ENCODE measurements at regions not wholly inside any gene's neighbourhood (a gene's known extent, or its start where the extent isn't known, plus 50 kb on each side); places are given as distances from the start of the nearest gene placed in this dataset.
A peak's percentile ranks its signal among the peaks of the same experiment; 100 is the strongest.

DNA sequence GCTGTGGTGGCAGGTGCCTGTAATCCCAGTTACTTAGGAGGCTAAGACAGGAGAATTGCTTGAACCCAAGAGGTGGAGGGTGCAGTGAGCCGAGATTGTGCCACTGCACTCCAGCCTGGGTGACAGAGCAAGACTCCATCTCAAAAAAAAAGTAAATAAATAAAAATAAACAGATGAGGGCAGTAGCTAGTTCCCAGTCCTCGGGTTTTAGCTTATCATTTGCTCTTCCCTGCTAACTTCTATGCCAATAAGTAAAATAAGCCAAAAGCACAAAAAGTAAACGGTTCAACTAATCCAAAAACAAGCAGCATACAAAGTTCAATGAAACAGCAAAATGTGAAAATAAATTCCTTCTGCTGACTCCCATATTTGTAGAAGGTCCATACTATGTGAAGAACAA, 133.0 kb upstream of the TMCC3 start:
- no peak for DNase-seq (ENCODE audit: low read depth in 2 of 2)

DNA sequence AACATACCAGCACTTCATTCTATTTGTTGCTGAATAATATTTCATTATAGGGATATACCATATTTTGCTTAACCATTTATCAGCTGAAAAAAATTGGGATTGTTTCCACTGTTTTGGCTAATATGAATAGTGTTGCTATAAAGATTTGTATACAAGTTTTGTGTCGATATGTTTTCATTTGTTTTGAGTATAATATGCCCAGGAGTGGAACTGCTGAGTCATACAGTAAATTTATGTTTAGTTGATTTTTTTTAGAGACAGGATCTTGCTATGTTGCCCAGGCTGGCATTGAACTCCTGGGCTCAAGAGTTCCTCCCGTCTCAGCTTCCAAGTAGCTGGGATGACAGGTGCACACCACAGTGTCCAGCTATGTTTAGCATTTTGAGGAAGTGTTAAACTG, 131.5 kb upstream of the TMCC3 start:
- DNase-seq (ENCODE audit: low read depth in 2 of 2): no peak

DNA sequence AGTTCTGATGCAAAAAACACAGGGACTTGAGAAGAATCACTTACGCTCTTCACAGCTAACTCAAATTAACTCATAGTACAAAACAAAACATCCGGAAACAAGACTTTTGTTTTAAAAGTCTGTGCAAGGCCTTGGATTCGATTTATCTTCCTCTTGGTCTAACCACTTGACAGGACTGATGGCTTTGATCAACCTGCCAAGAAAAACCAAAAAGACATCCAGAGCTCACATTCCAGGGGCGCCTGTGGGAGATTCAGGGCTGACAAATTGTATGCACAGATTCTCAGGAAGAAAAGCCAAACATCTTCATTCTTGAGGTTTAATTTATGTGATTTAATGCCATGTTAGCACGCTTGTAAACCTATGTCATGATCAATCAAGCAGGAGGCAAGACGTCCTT, 129.1 kb upstream of the TMCC3 start:
- DNase-seq (ENCODE audit: low read depth in 2 of 2): no peak

GRCh38 chr12:94777936-94778335, 127.6 kb upstream of the TMCC3 start:
- DNase-seq (ENCODE audit: low read depth in 2 of 2): no peak

DNA sequence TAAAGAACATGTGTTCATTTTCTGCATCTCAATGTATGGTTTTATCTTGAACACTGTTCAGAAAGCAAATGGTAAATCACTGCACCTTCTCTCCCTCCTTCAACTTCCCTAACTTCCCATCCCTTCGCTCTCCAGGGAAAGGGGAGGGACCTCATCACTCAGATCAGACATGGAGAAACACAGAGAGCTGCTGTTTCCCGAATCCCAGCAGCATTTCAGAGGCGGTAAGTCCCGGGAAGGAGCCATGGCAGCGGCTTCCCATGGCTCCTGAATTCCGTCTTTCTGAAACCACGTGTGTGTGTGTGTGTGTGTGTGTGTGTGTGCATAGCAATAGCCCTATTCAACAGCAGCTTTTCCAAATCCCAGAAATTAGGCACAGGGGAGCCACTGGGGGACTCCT, 125.4 kb upstream of the TMCC3 start:
- no peak for DNase-seq (ENCODE audit: low read depth in 2 of 2)

DNA sequence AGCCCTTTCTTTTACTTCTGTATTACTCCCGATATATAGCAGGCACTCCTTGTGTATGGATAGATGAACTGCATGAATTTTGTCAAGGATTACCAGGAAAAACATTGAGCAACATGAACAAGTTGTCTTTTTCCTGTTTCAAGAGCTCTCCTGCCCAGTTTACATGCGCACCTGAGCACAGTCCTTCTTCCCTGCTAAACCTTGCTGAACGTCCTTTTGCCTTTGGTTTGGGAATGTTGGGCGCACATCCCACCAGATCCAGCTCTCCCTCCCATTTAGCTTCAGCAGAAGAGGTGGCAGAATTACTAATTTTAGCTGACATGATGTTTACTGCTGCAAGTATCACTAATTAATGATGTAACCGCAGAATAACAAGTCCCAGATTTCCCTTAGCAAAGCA, 121.4 kb upstream of the TMCC3 start:
- DNase-seq (ENCODE audit: low read depth in 2 of 2): no peak

- DNase-seq (ENCODE audit: low read depth in 2 of 2): no peak
Measured at GRCh38 chr12:94771199-94771598, 120.8 kb upstream of the TMCC3 start.

DNA sequence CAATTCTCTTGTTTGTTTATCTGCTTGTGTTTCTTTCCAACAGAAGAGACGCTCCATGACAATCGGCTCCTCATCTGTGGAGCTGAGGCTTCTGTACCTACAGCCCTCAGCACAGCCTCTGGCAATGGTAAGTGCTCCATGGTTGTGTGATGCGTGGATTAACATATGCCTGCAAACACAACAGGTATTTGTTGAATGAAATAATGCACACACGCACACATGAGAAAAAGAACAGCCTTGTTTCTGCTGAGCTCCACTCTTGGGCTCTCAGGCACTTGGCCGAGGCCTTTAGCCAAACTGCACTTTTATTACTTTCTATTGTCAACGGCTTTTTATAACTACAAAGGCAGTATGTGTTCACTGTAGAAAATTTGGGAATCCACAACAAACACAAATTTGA, 120.4 kb upstream of the TMCC3 start:
- DNase-seq (ENCODE audit: low read depth in 2 of 2): no peak

DNA sequence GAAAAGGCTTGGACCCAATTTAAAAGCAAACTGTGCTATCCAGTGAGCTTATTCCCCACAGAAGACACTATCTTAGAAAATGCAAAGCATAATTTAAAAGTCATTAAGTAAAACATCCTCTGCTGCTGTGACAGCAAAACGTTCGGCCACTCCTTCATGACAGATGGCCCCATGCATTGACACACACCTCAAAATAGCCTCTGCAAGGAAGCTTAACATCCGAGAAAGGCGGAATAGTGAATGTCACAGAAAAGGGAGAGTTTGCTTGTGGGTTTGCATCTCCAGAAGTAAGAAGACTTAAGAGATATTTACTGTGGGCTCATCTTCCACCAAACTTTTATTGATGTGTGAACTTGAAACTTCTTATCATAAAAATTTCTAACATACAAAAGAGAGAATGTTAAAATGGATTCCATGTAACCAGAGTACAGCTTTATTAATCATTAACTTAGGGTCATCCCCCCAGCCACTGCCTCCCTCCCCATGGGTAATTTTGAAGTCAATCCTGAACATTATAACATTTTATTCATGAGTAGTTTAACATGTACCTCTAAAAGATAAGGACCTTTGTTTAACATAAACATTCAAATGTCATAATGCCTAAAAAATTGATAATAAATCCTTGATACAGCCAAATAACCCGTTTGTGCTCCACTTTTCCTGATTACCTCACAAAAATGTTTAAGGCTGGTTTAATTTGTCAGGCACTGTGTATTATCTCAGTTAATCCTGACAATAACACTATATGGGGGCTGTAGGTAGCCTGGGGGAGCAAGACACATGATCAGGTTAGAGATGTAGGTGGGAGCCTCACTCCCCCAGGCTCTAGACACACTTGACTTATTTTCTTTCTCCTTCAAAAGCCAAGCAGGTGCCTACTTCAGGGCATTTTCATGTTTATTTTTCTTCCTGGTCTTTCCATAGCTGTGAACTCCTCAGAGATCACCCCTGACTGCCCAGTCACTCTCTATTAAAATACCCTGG, 119.7 kb upstream of the TMCC3 start:
- DNase-seq (ENCODE audit: low read depth in 2 of 2): no peak

- DNase-seq (ENCODE audit: low read depth in 2 of 2): no peak
Measured at GRCh38 chr12:94769047-94769420, 118.7 kb upstream of the TMCC3 start.

GRCh38 chr12:94768398-94769046, 118.2 kb upstream of the TMCC3 start:
- DNase-seq (ENCODE audit: low read depth in 2 of 2): no peak

GRCh38 chr12:94767956-94768355, 117.6 kb upstream of the TMCC3 start:
- DNase-seq (ENCODE audit: low read depth in 2 of 2): no peak

DNA sequence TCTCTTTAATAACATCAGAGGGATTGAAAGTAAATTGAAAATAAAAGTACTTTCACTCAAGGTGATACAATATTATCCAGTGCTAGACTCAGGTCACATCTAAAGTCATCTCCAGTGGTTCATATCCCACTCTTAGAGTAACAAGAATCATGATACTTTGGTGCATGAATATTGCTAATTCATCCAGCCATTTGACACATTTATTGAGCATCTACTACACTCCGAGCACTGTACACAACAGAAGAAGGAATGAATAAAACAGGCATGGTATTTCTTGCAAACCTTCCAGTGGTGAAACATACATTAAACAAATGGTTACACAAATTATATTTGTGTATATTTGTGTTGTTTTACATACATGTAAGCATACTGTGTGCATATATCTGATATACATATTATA, 116.0 kb upstream of the TMCC3 start:
- DNase-seq (ENCODE audit: low read depth in 2 of 2): no peak

DNA sequence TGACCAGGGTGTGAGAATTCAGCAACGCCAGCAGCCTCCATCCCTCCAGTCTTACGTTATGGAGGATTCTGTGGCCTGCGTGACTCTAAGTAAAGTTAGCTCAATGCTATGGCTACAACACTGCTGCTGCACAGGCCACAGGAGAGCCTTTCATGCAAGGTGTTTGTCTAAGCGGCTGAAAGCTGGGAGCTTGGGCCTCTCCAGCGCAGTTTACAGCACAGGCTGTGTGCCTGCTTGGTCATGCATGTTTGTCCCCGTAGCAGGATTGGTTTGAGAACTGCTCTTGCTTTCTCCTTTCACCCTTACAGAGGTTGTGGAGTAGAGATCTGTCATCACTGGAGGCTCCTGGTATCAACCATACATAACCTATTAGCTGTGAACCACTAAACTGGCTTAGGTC, 113.1 kb upstream of the TMCC3 start:
- no peak for DNase-seq (ENCODE audit: low read depth in 2 of 2)

GRCh38 chr12:94762943-94763342, 112.6 kb upstream of the TMCC3 start:
- DNase-seq (ENCODE audit: low read depth in 2 of 2): no peak

DNA sequence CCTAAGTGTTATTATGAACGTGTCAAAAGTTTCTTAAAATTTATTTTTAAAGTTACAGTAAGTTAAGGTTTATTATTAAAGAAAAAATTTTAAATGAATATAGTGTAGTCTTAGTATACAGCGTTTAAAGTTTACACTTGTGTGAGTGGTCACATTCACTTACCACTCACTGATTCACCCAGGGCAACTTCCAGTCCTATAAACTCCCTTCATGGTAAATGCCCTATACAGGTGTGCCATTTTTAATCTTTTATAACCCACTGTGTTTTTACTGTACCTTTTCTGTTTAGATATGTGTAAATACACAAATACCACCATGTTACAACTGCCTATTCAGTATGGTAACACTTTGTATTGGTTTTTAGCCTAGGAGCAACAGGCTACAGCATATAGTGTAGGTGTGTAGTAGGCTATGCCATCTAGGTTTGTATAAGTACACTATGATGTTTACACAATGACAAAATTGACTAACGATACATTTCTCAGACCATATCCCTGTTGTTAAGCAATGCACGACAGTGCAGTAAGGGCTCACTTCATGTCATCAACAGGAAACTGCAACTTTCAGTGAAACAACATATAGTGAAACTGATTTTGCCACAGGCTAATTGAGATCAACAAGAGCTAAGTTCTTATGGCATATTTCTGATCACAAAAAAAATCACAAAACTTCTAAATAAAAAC, 112.0 kb upstream of the TMCC3 start:
- DNase-seq (ENCODE audit: low read depth in 2 of 2): no peak

GRCh38 chr12:94761559-94761958, 111.2 kb upstream of the TMCC3 start:
- DNase-seq (ENCODE audit: low read depth in 2 of 2): peak in 1 of 2 donors; percentile 9

DNA sequence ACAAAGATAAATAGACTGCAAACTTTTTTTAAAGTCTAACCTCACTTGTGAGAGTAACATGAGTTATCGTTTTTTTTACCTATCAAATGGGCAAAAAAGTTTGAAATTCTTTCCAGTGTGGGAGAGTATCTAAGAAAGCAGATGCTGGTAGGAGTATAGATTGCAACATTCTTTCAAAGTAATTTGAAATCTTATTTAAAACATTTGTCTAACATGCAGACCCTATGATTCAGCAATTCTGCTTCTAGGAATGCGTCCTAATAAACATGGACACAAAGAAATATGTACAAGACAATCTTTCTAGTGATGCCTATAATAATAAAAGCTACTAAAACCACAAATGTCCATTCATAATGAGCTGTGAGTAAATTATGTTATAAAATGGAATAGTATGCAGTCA, 110.4 kb upstream of the TMCC3 start:
- no peak for DNase-seq (ENCODE audit: low read depth in 2 of 2)

DNA sequence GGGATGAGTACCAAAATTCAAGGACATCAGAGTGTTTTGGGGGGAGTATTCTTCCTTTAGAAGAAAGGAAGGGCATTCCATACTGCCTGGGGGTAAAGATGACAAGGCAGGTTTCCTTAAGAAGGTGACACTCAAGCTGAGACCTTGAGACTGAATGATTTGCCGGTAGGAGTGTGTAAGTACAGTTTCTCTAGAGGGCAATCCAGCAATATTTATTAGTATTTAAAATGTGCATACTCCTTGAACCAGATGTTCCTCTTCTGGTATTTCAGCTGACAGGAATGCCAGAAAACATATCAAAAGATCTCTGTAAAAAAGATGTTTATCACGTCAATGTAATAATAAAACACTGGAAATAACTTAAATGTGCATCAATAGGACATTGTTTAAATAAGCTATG, 106.4 kb upstream of the TMCC3 start:
- DNase-seq (ENCODE audit: low read depth in 2 of 2): no peak

DNA sequence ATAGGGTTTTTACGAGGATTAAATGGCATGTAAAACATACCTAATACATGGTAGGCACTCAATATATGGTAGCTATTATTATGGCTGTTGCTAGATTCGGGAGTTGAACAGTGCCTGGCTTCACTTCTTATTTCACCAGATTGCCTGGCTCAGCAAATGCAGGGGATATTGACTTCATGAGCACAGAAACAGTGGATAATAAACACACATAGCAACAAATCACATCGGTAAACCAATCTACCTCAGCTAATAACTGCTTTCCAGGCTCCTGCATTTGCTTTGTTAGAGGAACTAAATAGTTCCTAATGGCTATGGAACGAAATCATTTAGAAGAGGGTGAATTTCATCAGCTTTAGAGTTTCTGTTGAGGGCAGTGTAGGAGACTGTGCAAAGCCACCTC, 105.2 kb upstream of the TMCC3 start:
- DNase-seq (ENCODE audit: low read depth in 2 of 2): no peak

- DNase-seq (ENCODE audit: low read depth in 2 of 2): no peak
Measured at GRCh38 chr12:94754653-94755052, 104.3 kb upstream of the TMCC3 start.

DNA sequence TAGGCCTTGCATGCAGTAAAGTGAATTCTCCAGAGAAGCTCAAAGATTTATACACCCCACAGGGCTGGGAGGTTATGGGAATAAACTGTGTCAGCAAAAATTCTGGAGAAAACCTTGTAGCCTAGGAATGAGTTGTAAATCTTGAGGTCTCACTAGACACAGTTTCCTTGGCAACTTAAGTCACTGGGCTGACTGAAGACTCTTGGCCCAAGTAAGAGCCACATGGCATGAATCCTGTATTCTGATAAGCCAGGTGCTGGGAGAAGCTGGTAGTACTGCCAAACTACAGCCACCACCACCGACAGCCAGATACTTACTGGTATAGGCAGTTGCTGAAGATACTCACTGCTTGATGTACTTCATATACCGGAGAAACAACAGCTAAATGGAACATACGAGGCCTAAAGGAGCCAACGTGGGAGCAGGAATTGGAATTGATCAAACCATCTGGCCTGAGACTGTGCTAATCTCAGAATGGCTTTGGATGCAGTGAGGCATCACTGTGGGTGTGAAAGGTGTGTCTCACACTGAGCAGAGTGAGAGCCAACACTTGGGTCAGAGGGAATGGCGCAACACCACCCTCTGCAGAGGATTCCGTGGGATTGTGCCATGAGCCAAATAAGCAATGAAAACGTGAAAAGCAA, 102.8 kb upstream of the TMCC3 start:
- no peak for DNase-seq (ENCODE audit: low read depth in 2 of 2)
